ENCODE measurements at regions not wholly inside any gene's neighbourhood (a gene's known extent, or its start where the extent isn't known, plus 50 kb on each side); places are given as distances from the start of the nearest gene placed in this dataset.

DNA sequence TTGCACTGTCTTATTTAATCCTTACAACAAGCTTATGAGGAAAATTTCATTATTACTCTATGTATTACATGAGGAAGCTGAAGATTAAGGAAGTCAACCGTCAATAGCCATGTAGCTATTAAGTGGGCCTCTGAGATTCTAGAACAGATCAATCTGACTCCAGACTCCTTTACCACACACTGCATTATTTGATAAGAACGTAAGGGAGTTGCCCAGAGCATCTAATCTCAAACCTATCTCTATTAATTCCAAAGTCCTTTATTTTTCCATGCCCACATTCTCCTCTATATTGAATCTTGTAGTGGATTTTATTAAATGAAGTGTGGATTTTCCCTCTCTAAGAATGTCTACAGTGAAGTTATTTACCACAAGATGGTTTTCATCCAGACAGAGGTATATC, 118.2 kb upstream of the MTAP start:
- H3K4me1 Mint-ChIP-seq (ENCODE audit: unreplicated experiment): peaks cover 27% of the 10 kb centered on the region

DNA sequence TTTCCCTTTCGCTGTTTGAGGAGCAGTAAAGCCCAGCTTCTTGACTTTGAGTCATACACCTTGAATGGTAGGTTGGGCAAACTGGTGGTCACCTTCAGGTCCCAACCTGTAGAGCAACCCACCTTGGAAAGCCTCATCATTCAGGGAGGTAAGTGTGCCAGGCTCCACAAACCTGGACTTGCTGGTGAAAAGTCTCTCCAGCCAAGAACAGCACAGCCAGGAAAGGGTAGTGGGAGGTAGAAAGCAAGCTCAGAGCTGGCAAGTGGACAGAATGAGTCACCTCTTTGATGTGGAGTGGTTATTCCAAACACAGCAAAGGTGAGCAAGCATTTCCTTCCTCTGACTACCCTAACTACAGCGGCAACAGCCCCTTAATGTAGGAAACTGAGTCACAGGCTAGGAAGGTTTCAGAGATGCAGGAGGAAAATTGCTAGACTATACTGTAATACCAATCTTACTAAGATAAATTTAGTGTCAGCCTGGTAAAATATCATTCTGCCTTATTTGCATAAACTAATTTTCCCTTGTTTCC, 117.5 kb upstream of the MTAP start:
- Mint-ChIP-seq H3K4me1 (ENCODE audit: unreplicated experiment) (peaks cover 30% of the 10 kb centered on the region), H3K36me3 (ENCODE audit: unreplicated experiment) (no peaks in the 10 kb centered on the region)

More for the DNA sequence above, 118.2 kb upstream of the MTAP start:
- H3K4me3 Mint-ChIP-seq (ENCODE audit: unreplicated experiment): no peak overlapping the region
- no peak for DNase-seq (ENCODE audit: extremely low spot score, unreplicated experiment)
- no peak overlapping the region for H3K27ac Mint-ChIP-seq (ENCODE audit: unreplicated experiment)
- H3K36me3 Mint-ChIP-seq (ENCODE audit: unreplicated experiment): no peaks in the 10 kb centered on the region
- H3K27me3 Mint-ChIP-seq (ENCODE audit: unreplicated experiment): no peaks in the 10 kb centered on the region
- H3K9me3 Mint-ChIP-seq (ENCODE audit: unreplicated experiment): no peaks in the 10 kb centered on the region
- no peak for TF ChIP-seq CTCF (IDR thresholded peaks at IDR 0.05)

GRCh38 chr9:21685502-21685901, 116.9 kb upstream of the MTAP start:
- no peak overlapping the region for H3K27ac Mint-ChIP-seq (ENCODE audit: unreplicated experiment)
- H3K9me3 Mint-ChIP-seq (ENCODE audit: unreplicated experiment): no peaks in the 10 kb centered on the region
- no peaks in the 10 kb centered on the region for H3K36me3 Mint-ChIP-seq (ENCODE audit: unreplicated experiment)
- DNase-seq (ENCODE audit: extremely low spot score, unreplicated experiment): no peak
- H3K27me3 Mint-ChIP-seq (ENCODE audit: unreplicated experiment): no peaks in the 10 kb centered on the region
- no peak for TF ChIP-seq CTCF (IDR thresholded peaks at IDR 0.05)
- H3K4me1 Mint-ChIP-seq (ENCODE audit: unreplicated experiment): peaks cover 30% of the 10 kb centered on the region
- no peak overlapping the region for H3K4me3 Mint-ChIP-seq (ENCODE audit: unreplicated experiment)

More for the DNA sequence above, 117.5 kb upstream of the MTAP start:
- no peak overlapping the region for H3K4me3 Mint-ChIP-seq (ENCODE audit: unreplicated experiment)
- H3K9me3 Mint-ChIP-seq (ENCODE audit: unreplicated experiment): no peaks in the 10 kb centered on the region
- no peak overlapping the region for H3K27ac Mint-ChIP-seq (ENCODE audit: unreplicated experiment)
- H3K27me3 Mint-ChIP-seq (ENCODE audit: unreplicated experiment): no peaks in the 10 kb centered on the region
- no peak for DNase-seq (ENCODE audit: extremely low spot score, unreplicated experiment)
- no peak for TF ChIP-seq CTCF (IDR thresholded peaks at IDR 0.05)

- H3K27ac Mint-ChIP-seq (ENCODE audit: unreplicated experiment): no peak overlapping the region
- H3K27me3 Mint-ChIP-seq (ENCODE audit: unreplicated experiment): no peaks in the 10 kb centered on the region
- no peak for TF ChIP-seq CTCF (IDR thresholded peaks at IDR 0.05)
- H3K36me3 Mint-ChIP-seq (ENCODE audit: unreplicated experiment): no peaks in the 10 kb centered on the region
- DNase-seq (ENCODE audit: extremely low spot score, unreplicated experiment): no peak
- H3K4me1 Mint-ChIP-seq (ENCODE audit: unreplicated experiment): peaks cover 30% of the 10 kb centered on the region
- no peaks in the 10 kb centered on the region for H3K9me3 Mint-ChIP-seq (ENCODE audit: unreplicated experiment)
- no peak overlapping the region for H3K4me3 Mint-ChIP-seq (ENCODE audit: unreplicated experiment)
Measured at GRCh38 chr9:21686738-21687137, 115.7 kb upstream of the MTAP start.

DNA sequence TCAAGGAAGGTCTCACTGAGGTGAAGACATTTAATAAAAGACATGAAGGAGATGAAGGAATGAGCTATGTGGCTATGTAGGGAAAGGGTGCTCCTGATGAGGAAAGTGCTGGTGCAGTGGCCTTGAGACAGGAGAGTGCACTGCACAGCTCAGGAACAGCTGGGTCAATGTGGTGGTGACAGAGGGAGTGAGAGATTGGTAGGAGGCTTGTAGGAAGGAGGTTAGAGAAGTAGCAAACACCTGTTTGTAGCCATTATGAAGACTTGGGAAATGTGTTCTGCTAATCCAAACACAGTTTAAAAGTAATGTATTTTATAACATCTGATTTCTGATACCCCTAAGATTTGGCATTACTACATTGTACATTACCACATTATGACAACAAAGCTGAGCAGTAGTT, 115.1 kb upstream of the MTAP start:
- Mint-ChIP-seq H3K27ac (ENCODE audit: unreplicated experiment) (no peak overlapping the region), H3K4me1 (ENCODE audit: unreplicated experiment) (peaks cover 30% of the 10 kb centered on the region), H3K9me3 (ENCODE audit: unreplicated experiment) (no peaks in the 10 kb centered on the region), H3K36me3 (ENCODE audit: unreplicated experiment) (no peaks in the 10 kb centered on the region), H3K27me3 (ENCODE audit: unreplicated experiment) (no peaks in the 10 kb centered on the region), H3K4me3 (ENCODE audit: unreplicated experiment) (no peak overlapping the region)
- TF ChIP-seq CTCF (IDR thresholded peaks at IDR 0.05): no peak
- DNase-seq (ENCODE audit: extremely low spot score, unreplicated experiment): no peak
